HepG2 (cell line): ENCODE measurements at regions not wholly inside any gene's neighbourhood (a gene's known extent, or its start where the extent isn't known, plus 50 kb on each side); places are given as distances from the start of the nearest gene placed in this dataset.

Experiments
- ATAC-seq: fragments of 200-7000 bp; cut with Tn5 transposase; 3 replicates; pipeline ENCODE4 v1.9.1; 2020; ENCODE audit warnings: mild to moderate bottlenecking, moderate library complexity
- BruUV-seq: library from RNA; stranded (reverse); fragments of 400-500 nt; replicated peaks from 2 replicates; lab custom pipeline; 2021; lab: Mats Ljungman, UMichigan
- CTCF ChIA-PET: fragments of 300-600 bp; formaldehyde crosslinking; extraction: SDS; loops from one replicate; lab custom pipeline; 2021; ENCODE audit warnings: low total read pairs, inconsistent platforms, low intra/inter-chr PET ratio; lab: Yijun Ruan, JAX
- POLR2A ChIA-PET: fragments of 350-600 bp; sonication (Branson Sonifier 250); formaldehyde crosslinking; loops from one replicate; lab custom pipeline; 2020; ENCODE audit warnings: antibody characterized with exemption, inconsistent platforms; lab: Yijun Ruan, JAX
- DNase-seq: peaks from one replicate; pipeline ENCODE4 v3.0.0-alpha.2; 2015; ENCODE audit warnings: low spot score
- FAIRE-seq: peaks from 3 replicates; lab custom pipeline; 2011; peaks lifted over from hg19 to GRCh38; lab: Jason Lieb, UNC
- H2AFZ ChIP-seq: one replicate; pipeline ENCODE4 v1.6.1; 2011; ENCODE audit warnings: low read length, inconsistent platforms
- H3K27ac ChIP-seq: fragments of 300-600 bp; 3 replicates; pipeline ENCODE4 v1.8.0; 2011; ENCODE audit warnings: mixed run types, mild to moderate bottlenecking, mixed read lengths, low read length, inconsistent platforms; ENCODE audit not compliant: insufficient read depth; ENCODE audit errors: extremely low read length
- H3K27me3 ChIP-seq, 2 experiments: fragments of 200-600 bp in 1 of 2; 2 replicates in 1 of 2; 3 replicates in 1 of 2; pipeline versions ENCODE4 v1.6.0 to v1.8.0; 2011; ENCODE audit warnings: low read length in 2 of 2, mild to moderate bottlenecking in 2 of 2, moderate library complexity in 2 of 2, inconsistent platforms in 1 of 2; ENCODE audit not compliant: insufficient read depth in 2 of 2, control insufficient read depth in 1 of 2
- H3K36me3 ChIP-seq, 2 experiments: fragments of 200-600 bp in 1 of 2; replicated peaks in 1 of 2; 2 replicates in 1 of 2; 3 replicates in 1 of 2; pipeline versions ENCODE4 v1.5.1 to v1.8.0; 2011; ENCODE audit warnings: low read length in 2 of 2, inconsistent platforms in 1 of 2; ENCODE audit not compliant: insufficient read depth in 2 of 2, control insufficient read depth in 1 of 2
- H3K4me1 ChIP-seq: 2 replicates; pipeline ENCODE4 v1.5.1; 2012; ENCODE audit warnings: low read length, inconsistent platforms; ENCODE audit not compliant: insufficient read depth
- H3K4me2 ChIP-seq: 2 replicates; pipeline ENCODE4 v1.6.0; 2011; ENCODE audit warnings: low read depth, low read length, inconsistent platforms
- H3K4me3 ChIP-seq, 3 experiments: fragments of 200-600 bp in 1 of 3; sonication (generic), shearing (Covaris generic) in 1 of 3; replicated peaks in 1 of 3; 2 replicates each; pipeline ENCODE4 v1.5.1; 2011 to 2016; ENCODE audit warnings: low read length in 3 of 3, inconsistent platforms in 2 of 3, low read depth in 2 of 3, mild to moderate bottlenecking in 2 of 3, control low read depth in 1 of 3, mixed read lengths in 1 of 3; ENCODE audit not compliant: insufficient read depth in 1 of 3
- H3K79me2 ChIP-seq: one replicate; pipeline ENCODE4 v1.6.1; 2011; ENCODE audit warnings: low read length, inconsistent platforms; ENCODE audit not compliant: insufficient read depth
- H3K9ac ChIP-seq: 2 replicates; pipeline ENCODE4 v1.6.0; 2011; ENCODE audit warnings: mild to moderate bottlenecking, low read depth, low read length, inconsistent platforms; ENCODE audit not compliant: insufficient read depth
- H3K9me3 ChIP-seq: 2 replicates; pipeline ENCODE4 v1.5.1; 2012; ENCODE audit warnings: mild to moderate bottlenecking, low read length
- H4K20me1 ChIP-seq: 2 replicates; pipeline ENCODE4 v1.6.0; 2011; ENCODE audit warnings: inconsistent platforms, mild to moderate bottlenecking, low read length, moderate library complexity; ENCODE audit not compliant: insufficient read depth
- ATAD3A ChIP-seq: sonication (generic); formaldehyde crosslinking; IDR thresholded peaks from 2 replicates; pipeline ENCODE4 v1.4.0; 2020; ENCODE audit warnings: missing genetic modification reagents
- ERF ChIP-seq: IDR thresholded peaks from 2 replicates; pipeline ENCODE4 v1.6.1; 2018; ENCODE audit warnings: missing biosample characterization, missing genetic modification reagents
- MAF1 ChIP-seq: sonication (generic); formaldehyde crosslinking; IDR thresholded peaks from 2 replicates; pipeline ENCODE4 v1.5.0; 2020; ENCODE audit warnings: missing genetic modification reagents, borderline replicate concordance
- MBNL3 ChIP-seq: fragments of 250-450 bp; sonication (Bioruptor Pico); conservative IDR thresholded peaks from 2 replicates; pipeline ENCODE4 v1.8.0; 2022; ENCODE audit warnings: mild to moderate bottlenecking, inconsistent platforms
- MIER3 ChIP-seq: IDR thresholded peaks from 2 replicates; pipeline ENCODE4 v1.6.1; 2016; ENCODE audit warnings: missing compliant biosample characterization, borderline replicate concordance
- MXD4 ChIP-seq: IDR thresholded peaks from 2 replicates; pipeline ENCODE4 v1.6.1; 2016; ENCODE audit warnings: mild to moderate bottlenecking, missing biosample characterization, missing genetic modification reagents
- RARG ChIP-seq: sonication (generic); formaldehyde crosslinking; IDR thresholded peaks from 2 replicates; pipeline ENCODE4 v1.4.0; 2020; ENCODE audit warnings: low read depth, mild to moderate bottlenecking, missing genetic modification reagents
- SUZ12 ChIP-seq: fragments of 150-350 bp; IDR thresholded peaks from 2 replicates; pipeline ENCODE4 v1.6.1; 2014; ENCODE audit warnings: low read depth, low read length
- TBX2 ChIP-seq: sonication (generic); formaldehyde crosslinking; IDR thresholded peaks from 2 replicates; pipeline ENCODE4 v1.5.0; 2020; ENCODE audit warnings: missing genetic modification reagents, mild to moderate bottlenecking, borderline replicate concordance
- ZFP36 ChIP-seq: fragments of 150-350 bp; IDR thresholded peaks from 2 replicates; pipeline ENCODE4 v1.6.1; 2018; ENCODE audit warnings: borderline replicate concordance, low read length, low read depth; ENCODE audit not compliant: partially characterized antibody
- ZNF207 ChIP-seq: fragments of 450-650 bp; IDR thresholded peaks from 2 replicates; pipeline ENCODE4 v1.6.1; 2016; ENCODE audit warnings: antibody characterized with exemption, borderline replicate concordance
- ZNF317 ChIP-seq: sonication (generic); formaldehyde crosslinking; IDR thresholded peaks from 2 replicates; pipeline ENCODE4 v1.5.0; 2020; ENCODE audit warnings: mild to moderate bottlenecking, missing genetic modification reagents
- ZNF430 ChIP-seq: sonication (generic); formaldehyde crosslinking; IDR thresholded peaks from 2 replicates; pipeline ENCODE4 v1.9.0; 2021; ENCODE audit warnings: mild to moderate bottlenecking, missing genetic modification reagents
- ZNF570 ChIP-seq: sonication (generic); formaldehyde crosslinking; IDR thresholded peaks from 2 replicates; pipeline ENCODE4 v1.4.0; 2020; ENCODE audit warnings: mild to moderate bottlenecking, missing genetic modification reagents, borderline replicate concordance
- ZNF782 ChIP-seq: sonication (generic); formaldehyde crosslinking; IDR thresholded peaks from 2 replicates; pipeline ENCODE4 v1.4.0; 2020; ENCODE audit warnings: missing genetic modification reagents, mild to moderate bottlenecking, borderline replicate concordance
- ZNF816 ChIP-seq: sonication (generic); formaldehyde crosslinking; IDR thresholded peaks from 2 replicates; pipeline ENCODE4 v1.8.0; 2022; ENCODE audit warnings: missing genetic modification reagents, mild to moderate bottlenecking, borderline replicate concordance
- WGBS: methylation state at CpG from one replicate; pipeline ENCODE4 v1.1.6; 2017; ENCODE audit warnings: low lambda C conversion rate; 5-methylcytosine and 5-hydroxymethylcytosine counted together
- in situ Hi-C: cut with HindIII; loops from 2 replicates; pipeline ENCODE4 v1.10.0; 2017; ENCODE audit warnings: low pct_unique_long_range_greater_than_20kb; ENCODE audit not compliant: extremely low pct_ligation_motif_present
- intact Hi-C: fragments of 100-400 bp; cut with micrococcal nuclease; formaldehyde crosslinking; loops from one replicate; pipeline ENCODE4 v1.10.0; 2022; ENCODE audit not compliant: unreplicated experiment
- TF ChIP-seq, protein P1 (sequence below): sonication (generic); formaldehyde crosslinking; IDR thresholded peaks from 2 replicates; pipeline ENCODE4 v1.4.0; 2020; ENCODE audit warnings: mild to moderate bottlenecking, low read depth, missing genetic modification reagents
- TF ChIP-seq, protein P2 (sequence below): sonication (generic); formaldehyde crosslinking; IDR thresholded peaks from 2 replicates; pipeline ENCODE4 v1.5.1; 2020; ENCODE audit warnings: mild to moderate bottlenecking, missing genetic modification reagents
- TF ChIP-seq, protein P3 (sequence below): sonication (generic); formaldehyde crosslinking; IDR thresholded peaks from 2 replicates; pipeline ENCODE4 v1.4.0; 2020; ENCODE audit warnings: mild to moderate bottlenecking, missing genetic modification reagents

DNA sequence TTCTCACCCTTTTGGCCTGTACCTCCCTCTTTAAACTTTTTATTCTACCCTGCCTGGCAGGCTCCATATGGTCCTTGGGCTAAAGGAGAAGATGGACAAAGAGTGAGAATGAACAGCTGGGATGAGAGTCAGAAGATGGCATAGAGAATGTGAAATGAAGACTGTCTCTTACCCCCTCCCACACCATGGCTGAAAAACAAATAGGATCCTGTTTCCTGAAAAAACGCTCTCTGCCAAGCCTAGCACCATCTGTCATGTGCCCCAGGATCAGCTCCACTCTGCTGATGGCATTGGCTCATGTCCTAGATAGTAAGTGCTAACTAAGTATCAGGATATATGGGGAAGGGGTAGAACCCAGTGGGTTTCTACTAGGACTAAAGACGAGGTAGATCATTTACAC lies 238.6 kb downstream of the MEX3B start (continued):
- TF ChIP-seq, protein P1, sequence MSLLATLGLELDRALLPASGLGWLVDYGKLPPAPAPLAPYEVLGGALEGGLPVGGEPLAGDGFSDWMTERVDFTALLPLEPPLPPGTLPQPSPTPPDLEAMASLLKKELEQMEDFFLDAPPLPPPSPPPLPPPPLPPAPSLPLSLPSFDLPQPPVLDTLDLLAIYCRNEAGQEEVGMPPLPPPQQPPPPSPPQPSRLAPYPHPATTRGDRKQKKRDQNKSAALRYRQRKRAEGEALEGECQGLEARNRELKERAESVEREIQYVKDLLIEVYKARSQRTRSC, result no peak
- TF ChIP-seq ATAD3A (CRISPR knock-in tag) (no peak), RARG (CRISPR knock-in tag) (no peak), ZNF816 (CRISPR knock-in tag) (no peak), MBNL3 (CRISPR knock-in tag) (no peak)

DNA sequence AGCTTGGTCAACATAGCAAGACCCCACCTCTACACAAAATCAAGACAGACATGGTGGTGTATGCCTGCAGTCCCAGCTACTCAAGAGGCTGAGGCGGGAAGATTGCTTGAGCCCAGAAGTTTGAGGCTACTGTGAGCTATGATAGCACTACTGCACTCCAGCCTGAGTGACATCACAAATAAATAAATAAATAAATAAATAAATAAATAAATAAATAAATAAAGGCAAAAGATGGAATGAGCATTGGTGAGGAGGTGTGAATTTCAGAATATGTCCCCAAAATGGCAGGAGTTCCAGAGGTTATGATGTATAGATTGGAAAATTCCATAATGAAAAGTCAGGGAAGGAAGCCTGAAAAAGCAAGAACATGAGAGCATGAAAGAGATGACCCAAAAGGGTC lies 249.9 kb downstream of the MEX3B start:
- Histone ChIP-seq H3K9me3 (no peaks in the 10 kb centered on the region), H3K79me2 (no peaks in the 10 kb centered on the region), H3K36me3 (no peaks in the 10 kb centered on the region), H3K4me1 (no peaks in the 10 kb centered on the region), H2AFZ (no peak overlapping the region), H4K20me1 (no peaks in the 10 kb centered on the region), H3K9ac (no peak overlapping the region), H3K27me3 (no peaks in the 10 kb centered on the region), H3K4me2 (no peak overlapping the region), H3K4me3 (no peak overlapping the region), H3K27ac (no peak overlapping the region)
- in situ Hi-C loops (no loop called here), intact Hi-C loops (no loop called here)
- no peak for FAIRE-seq
- DNase-seq, result no peak
- POLR2A ChIA-PET, result no interaction called here
- no TSS peak for BruUV-seq
- CTCF ChIA-PET, result no interaction called here
- ATAC-seq, result no peak
- WGBS, result 0% methylated on average over 1 of the region's 1 CpG
- TF ChIP-seq ZNF317 (CRISPR knock-in tag), result no peak
- no peak for TF ChIP-seq MAF1 (CRISPR knock-in tag)
- TF ChIP-seq ZNF207, result no peak
- TF ChIP-seq, protein P2, sequence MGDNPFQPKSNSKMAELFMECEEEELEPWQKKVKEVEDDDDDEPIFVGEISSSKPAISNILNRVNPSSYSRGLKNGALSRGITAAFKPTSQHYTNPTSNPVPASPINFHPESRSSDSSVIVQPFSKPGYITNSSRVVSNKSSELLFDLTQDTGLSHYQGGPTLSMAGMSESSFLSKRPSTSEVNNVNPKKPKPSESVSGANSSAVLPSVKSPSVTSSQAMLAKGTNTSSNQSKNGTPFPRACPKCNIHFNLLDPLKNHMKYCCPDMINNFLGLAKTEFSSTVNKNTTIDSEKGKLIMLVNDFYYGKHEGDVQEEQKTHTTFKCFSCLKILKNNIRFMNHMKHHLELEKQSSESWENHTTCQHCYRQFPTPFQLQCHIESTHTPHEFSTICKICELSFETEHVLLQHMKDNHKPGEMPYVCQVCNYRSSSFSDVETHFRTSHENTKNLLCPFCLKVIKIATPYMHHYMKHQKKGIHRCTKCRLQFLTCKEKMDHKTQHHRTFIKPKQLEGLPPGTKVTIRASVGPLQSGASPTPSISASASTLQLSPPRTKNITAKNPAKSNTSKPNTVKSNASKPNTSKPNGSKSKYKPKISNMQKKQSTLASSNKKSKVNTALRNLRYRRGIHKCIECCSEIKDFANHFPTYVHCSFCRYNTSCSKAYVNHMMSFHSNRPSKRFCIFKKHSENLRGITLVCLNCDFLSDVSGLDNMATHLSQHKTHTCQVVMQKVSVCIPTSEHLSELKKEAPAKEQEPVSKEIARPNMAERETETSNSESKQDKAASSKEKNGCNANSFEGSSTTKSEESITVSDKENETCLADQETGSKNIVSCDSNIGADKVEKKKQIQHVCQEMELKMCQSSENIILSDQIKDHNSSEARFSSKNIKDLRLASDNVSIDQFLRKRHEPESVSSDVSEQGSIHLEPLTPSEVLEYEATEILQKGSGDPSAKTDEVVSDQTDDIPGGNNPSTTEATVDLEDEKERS, result no peak
- TF ChIP-seq MXD4 (CRISPR knock-in tag), result no peak
- no peak for TF ChIP-seq ZNF570 (CRISPR knock-in tag)
- no peak for TF ChIP-seq ERF (CRISPR knock-in tag)
- no peak for TF ChIP-seq TBX2 (CRISPR knock-in tag)
- no peak for TF ChIP-seq ZNF782 (CRISPR knock-in tag)
- no peak for TF ChIP-seq MIER3
- no peak for TF ChIP-seq ZNF430 (CRISPR knock-in tag)
- no peak for TF ChIP-seq SUZ12
- TF ChIP-seq, protein P3, sequence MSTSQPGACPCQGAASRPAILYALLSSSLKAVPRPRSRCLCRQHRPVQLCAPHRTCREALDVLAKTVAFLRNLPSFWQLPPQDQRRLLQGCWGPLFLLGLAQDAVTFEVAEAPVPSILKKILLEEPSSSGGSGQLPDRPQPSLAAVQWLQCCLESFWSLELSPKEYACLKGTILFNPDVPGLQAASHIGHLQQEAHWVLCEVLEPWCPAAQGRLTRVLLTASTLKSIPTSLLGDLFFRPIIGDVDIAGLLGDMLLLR (CRISPR knock-in tag), result no peak
- TF ChIP-seq ZFP36, result no peak
